GM12891 (cell line): ENCODE measurements at regions not wholly inside any gene's neighbourhood (a gene's known extent, or its start where the extent isn't known, plus 50 kb on each side); places are given as distances from the start of the nearest gene placed in this dataset.

Experiments used
- POLR2A ChIP-seq: IDR thresholded peaks from 2 replicates; pipeline ENCODE4 v1.6.1; 2011; ENCODE audit warnings: low read depth, low read length, control low read depth
- POLR2AphosphoS5 ChIP-seq: IDR thresholded peaks from 2 replicates; pipeline ENCODE4 v1.6.1; 2011; ENCODE audit warnings: low read depth, low read length, control low read depth
- TAF1 ChIP-seq: IDR thresholded peaks from 2 replicates; pipeline ENCODE4 v1.6.1; 2011; ENCODE audit warnings: low read depth, low read length, control low read depth

GRCh38 chr5:87951661-87952060 is 317.0 kb downstream of the TMEM161B start:
- TF ChIP-seq TAF1 (no peak), POLR2A (no peak), POLR2AphosphoS5 (no peak)
